ENCODE measurements at regions not wholly inside any gene's neighbourhood (a gene's known extent, or its start where the extent isn't known, plus 50 kb on each side); places are given as distances from the start of the nearest gene placed in this dataset.

DNA sequence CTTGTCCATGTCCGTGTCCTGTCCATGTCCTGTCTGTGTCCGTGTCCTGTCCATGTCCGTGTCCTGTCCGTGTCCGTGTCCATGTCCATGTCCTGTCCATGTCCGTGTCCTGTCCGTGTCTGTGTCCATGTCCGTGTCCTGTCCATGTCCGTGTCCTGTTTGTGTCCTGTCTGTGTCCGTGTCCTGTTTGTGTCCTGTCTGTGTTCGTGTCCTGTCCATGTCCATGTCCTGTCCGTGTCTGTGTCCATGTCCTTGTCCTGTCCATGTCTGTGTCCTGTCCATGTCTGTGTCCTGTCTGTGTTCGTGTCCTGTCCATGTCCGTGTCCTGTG, 55.0 kb upstream of the BHLHE23 start:
- TF ChIP-seq POLR2A (IDR thresholded peaks at IDR 0.05) = no peak
- TF ChIP-seq, protein P1, sequence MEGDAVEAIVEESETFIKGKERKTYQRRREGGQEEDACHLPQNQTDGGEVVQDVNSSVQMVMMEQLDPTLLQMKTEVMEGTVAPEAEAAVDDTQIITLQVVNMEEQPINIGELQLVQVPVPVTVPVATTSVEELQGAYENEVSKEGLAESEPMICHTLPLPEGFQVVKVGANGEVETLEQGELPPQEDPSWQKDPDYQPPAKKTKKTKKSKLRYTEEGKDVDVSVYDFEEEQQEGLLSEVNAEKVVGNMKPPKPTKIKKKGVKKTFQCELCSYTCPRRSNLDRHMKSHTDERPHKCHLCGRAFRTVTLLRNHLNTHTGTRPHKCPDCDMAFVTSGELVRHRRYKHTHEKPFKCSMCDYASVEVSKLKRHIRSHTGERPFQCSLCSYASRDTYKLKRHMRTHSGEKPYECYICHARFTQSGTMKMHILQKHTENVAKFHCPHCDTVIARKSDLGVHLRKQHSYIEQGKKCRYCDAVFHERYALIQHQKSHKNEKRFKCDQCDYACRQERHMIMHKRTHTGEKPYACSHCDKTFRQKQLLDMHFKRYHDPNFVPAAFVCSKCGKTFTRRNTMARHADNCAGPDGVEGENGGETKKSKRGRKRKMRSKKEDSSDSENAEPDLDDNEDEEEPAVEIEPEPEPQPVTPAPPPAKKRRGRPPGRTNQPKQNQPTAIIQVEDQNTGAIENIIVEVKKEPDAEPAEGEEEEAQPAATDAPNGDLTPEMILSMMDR (IDR thresholded peaks at IDR 0.05) = no peak
- no peak for TF ChIP-seq POLR2AphosphoS5 (IDR thresholded peaks at IDR 0.05)
